ENCODE measurements at regions not wholly inside any gene's neighbourhood (a gene's known extent, or its start where the extent isn't known, plus 50 kb on each side); places are given as distances from the start of the nearest gene placed in this dataset.

DNA sequence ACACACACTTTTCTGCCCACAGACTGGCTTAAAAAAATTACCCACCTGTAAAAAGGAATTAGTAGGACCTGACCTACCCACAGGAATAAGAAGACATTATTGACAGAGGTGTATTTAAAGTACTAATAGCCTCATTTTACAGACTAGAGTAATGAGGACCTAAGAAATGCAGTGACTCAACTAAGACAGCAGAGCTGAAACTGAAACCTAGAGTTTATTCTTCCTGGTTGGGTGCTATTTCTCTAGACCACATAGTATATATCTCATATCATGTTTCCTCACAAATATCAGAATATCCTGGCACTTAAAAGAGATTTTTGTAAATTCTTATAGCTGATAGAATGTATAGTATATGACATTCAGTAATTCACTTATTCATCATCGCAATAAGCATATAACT is 435.0 kb downstream of the MAGEE1 start:
- TF ChIP-seq, protein P1, sequence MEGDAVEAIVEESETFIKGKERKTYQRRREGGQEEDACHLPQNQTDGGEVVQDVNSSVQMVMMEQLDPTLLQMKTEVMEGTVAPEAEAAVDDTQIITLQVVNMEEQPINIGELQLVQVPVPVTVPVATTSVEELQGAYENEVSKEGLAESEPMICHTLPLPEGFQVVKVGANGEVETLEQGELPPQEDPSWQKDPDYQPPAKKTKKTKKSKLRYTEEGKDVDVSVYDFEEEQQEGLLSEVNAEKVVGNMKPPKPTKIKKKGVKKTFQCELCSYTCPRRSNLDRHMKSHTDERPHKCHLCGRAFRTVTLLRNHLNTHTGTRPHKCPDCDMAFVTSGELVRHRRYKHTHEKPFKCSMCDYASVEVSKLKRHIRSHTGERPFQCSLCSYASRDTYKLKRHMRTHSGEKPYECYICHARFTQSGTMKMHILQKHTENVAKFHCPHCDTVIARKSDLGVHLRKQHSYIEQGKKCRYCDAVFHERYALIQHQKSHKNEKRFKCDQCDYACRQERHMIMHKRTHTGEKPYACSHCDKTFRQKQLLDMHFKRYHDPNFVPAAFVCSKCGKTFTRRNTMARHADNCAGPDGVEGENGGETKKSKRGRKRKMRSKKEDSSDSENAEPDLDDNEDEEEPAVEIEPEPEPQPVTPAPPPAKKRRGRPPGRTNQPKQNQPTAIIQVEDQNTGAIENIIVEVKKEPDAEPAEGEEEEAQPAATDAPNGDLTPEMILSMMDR (conservative IDR thresholded peaks at IDR 0.05), result no peak
- TF ChIP-seq ZFX (IDR thresholded peaks at IDR 0.05), result no peak
- H3K27ac ChIP-seq, result no peak overlapping the region

DNA sequence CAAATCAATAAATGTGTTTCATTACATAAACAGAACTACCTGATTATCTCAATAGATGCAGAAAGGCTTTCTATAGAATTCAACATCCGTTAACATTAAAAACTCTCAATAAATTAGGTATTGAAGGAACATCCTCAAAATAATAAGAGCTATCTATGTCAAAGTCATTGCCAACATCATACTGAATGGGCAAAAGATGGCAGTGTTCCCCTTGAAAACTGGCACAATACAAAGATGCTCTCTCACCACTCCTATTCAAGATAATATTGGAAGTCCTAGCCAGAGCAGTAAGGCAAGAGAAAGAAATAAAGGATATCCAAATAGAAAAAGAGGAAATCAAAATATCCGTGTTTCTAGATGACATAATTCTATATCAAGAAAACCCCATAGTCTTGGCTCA is 466.4 kb downstream of the MAGEE1 start:
- TF ChIP-seq, protein P1 (conservative IDR thresholded peaks at IDR 0.05), result no peak
- no peak for TF ChIP-seq ZFX (IDR thresholded peaks at IDR 0.05)
- H3K27ac ChIP-seq, result no peak overlapping the region

DNA sequence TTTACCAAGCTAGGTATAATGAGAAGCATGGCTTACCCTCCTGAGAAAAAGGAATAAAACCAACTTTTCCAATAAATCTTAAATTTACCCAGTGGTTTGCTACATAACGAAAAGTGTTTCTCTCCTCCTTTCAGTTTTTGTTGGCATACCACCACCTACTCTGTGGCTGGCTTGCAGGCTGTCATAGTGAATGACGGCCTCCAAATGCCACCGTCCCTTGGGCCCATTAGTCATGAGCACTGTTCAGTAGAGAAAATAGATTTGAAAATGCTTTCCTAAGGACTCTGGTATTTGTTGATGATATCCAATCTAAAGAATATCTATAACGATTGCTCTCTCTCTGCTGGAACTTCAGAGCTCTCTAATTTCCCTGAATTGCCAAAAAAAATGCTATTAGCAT is 488.3 kb downstream of the MAGEE1 start:
- no peak overlapping the region for H3K27ac ChIP-seq
- TF ChIP-seq, protein P1 (conservative IDR thresholded peaks at IDR 0.05), result no peak
- no peak for TF ChIP-seq ZFX (IDR thresholded peaks at IDR 0.05)

DNA sequence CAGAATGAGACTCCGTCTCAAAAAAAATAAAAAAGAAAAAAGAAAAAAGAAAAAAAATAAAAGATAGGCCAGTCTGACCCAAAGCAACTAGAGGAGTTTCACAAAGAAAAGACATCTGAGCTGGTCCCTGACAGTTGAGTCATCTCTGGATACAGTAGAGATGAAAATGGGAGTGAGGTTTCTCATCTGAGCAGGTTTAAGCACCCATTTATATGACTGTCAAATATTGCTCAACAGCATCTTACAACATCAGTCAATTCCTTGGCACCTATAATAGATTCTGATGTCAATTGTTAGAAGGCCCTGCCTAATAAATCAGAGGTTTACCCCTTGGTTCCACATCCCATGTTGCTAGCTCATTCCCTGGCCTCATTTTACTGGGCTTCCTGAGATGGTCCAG is 490.5 kb downstream of the MAGEE1 start:
- TF ChIP-seq ZFX (IDR thresholded peaks at IDR 0.05), result no peak
- TF ChIP-seq, protein P1 (conservative IDR thresholded peaks at IDR 0.05), result no peak
- no peak overlapping the region for H3K27ac ChIP-seq

DNA sequence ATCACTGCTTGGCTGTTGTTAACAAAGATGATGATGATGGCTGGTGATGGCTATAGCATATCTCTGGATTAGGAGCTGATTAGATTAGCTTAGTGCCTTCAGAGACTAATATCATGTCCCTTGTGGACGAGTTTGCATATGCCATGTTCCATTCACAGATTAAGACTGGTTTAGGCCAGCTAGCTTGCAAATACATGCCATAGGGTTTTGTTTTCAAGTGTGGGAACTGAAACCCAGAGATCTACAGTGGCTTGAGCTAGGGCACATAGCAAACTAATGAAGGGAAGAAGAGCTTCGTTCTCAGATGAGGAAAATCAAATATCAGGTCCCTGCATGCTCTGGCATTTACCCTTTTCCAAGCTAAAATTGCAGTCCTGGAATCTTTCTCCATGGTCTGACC is 492.3 kb downstream of the MAGEE1 start:
- no peak overlapping the region for H3K27ac ChIP-seq

DNA sequence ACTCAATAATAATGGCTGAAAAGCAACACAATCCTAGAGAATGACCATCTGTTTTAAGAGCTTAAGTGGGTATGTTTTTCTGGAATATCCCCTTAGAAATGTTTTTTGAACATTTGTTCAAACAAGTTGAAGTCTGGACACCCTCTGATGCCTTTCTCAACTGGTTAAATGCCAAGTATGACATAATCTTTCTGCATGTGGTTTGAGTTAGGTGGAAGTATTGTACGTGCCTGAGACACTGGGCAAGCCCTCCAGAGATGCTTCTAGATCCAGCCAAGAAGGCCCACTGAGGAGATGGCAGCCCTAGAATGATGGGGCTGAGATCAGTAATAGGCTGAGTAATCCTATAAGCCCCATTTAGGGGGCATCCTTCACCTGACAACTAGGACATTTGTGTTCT is 493.1 kb downstream of the MAGEE1 start:
- H3K27ac ChIP-seq, result no peak overlapping the region
- TF ChIP-seq ZFX (IDR thresholded peaks at IDR 0.05), result no peak
- TF ChIP-seq, protein P1 (conservative IDR thresholded peaks at IDR 0.05), result no peak

More for the DNA sequence above, 492.3 kb downstream of the MAGEE1 start:
- no peak for TF ChIP-seq ZFX (IDR thresholded peaks at IDR 0.05)
- TF ChIP-seq, protein P1 (conservative IDR thresholded peaks at IDR 0.05), result no peak

DNA sequence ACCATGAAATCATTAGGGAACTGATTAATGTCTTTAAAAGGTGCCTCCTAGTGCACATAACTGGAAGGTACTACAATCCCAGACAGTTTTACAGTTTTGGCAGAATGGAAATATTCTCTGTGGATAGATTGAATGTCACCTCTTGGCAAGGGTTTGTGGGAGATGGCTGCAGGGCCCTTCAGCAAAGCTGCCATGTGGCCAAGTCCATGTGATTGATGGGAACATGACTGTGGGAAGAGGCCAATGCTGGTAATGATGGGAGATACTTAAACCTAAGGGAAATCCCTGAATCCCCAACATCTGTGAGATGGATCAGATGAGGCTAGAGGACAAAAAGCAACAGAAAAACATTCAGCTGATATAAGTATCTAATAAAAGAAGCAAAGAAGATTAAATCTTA is 493.7 kb downstream of the MAGEE1 start:
- no peak overlapping the region for H3K27ac ChIP-seq
- TF ChIP-seq, protein P1 (conservative IDR thresholded peaks at IDR 0.05), result no peak
- TF ChIP-seq ZFX (IDR thresholded peaks at IDR 0.05), result no peak
